ENCODE measurements at regions not wholly inside any gene's neighbourhood (a gene's known extent, or its start where the extent isn't known, plus 50 kb on each side); places are given as distances from the start of the nearest gene placed in this dataset.

DNA sequence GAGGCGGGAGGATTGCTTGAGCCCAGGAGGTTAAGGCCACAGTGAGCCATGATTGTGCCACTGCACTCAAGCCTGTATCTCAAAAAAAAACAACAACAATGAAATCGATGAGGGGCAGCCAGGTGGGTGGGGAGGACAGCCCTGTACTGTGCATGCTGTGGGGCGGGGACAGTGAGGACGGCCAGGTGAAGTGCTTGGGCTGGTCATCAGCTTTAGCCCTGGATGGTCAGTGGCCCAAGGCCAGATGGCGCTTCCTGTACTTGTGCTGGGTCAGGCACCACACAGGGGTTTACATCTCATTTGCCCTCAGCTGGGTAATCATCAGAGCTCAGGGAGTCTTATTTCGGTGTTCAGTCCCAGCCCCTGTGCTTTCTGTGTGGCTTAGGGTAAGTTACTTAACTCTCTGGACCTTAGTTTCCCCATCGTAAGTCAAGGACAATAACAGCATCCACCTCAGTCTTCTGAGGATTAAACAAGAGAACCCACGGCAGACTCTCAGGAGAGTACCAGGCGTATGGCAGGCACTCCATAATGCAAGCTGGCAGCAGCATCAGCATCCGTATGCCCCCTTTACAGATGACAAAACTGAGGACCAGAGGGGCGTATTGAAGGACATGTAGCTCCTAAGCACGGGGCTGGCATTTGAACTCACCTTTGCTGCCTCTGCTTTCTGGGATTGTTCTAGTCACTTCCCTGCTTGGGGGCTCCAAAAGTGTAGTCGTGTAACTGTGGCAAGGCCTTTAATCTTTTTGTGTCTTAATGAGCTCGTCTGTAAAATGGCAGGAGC is 71.9 kb downstream of the SLC25A47 start:
- Histone ChIP-seq H3K9ac (replicated peaks in 1 of 4; ENCODE audit: extremely low read depth in 1 of 4, low read depth in 3 of 4, low read length in 3 of 4) (no peak overlapping the region), H3K4me3 (ENCODE audit: extremely low read depth in 1 of 4, insufficient read depth in 2 of 4, low read depth in 3 of 4, low read length in 4 of 4) (no peak overlapping the region), H3K4me1 (replicated peaks in 1 of 4; ENCODE audit: control insufficient read depth in 3 of 4, insufficient read depth in 4 of 4, low read length in 3 of 4) (peaks cover 3 to 7% (median 3%) of the 10 kb centered on the region in 4 experiments), H2BK5ac (ENCODE audit: low read depth, low read length) (no peak overlapping the region), H3K4me2 (ENCODE audit: insufficient read depth in 1 of 2, low read depth in 2 of 2, low read length in 2 of 2) (no peak overlapping the region), H2AFZ (ENCODE audit: low read length) (no peak overlapping the region), H3K14ac (ENCODE audit: insufficient read length) (no peak overlapping the region), H2BK20ac (ENCODE audit: low read length) (no peak overlapping the region), H4K20me1 (replicated peaks in 1 of 2; ENCODE audit: control insufficient read depth in 1 of 2, insufficient read depth in 2 of 2, low read length in 2 of 2) (no peaks in the 10 kb centered on the region), H4K91ac (replicated peaks; ENCODE audit: insufficient read length, low read length) (no peak overlapping the region), H3K56ac (replicated peaks; ENCODE audit: insufficient read length, low read depth, low read length) (no peak overlapping the region), H2BK15ac (ENCODE audit: low read length) (no peak overlapping the region), H3K36me3 (ENCODE audit: control insufficient read depth in 2 of 4, insufficient read depth in 4 of 4, low read length in 3 of 4) (no peaks in the 10 kb centered on the region), H3K79me2 (ENCODE audit: control insufficient read depth in 1 of 2, insufficient read depth in 2 of 2, low read length in 2 of 2) (peaks cover 0 to 3% of the 10 kb centered on the region in 2 experiments; a peak in 1 of 4 replicates), H3K27me3 (replicated peaks in 1 of 4; ENCODE audit: control insufficient read depth in 3 of 4, extremely low read depth in 1 of 4, insufficient read depth in 3 of 4, low read length in 3 of 4) (no peaks in the 10 kb centered on the region), H4K8ac (ENCODE audit: extremely low read depth, insufficient read depth, low read length) (no peak overlapping the region; the same call in 1 of the 2 replicates), H2AK5ac (ENCODE audit: low read depth, low read length) (no peak overlapping the region), H3K79me1 (ENCODE audit: low read depth, low read length) (peaks cover 5% of the 10 kb centered on the region), H3K27ac (ENCODE audit: low read depth, low read length) (no peak overlapping the region), H3K18ac (ENCODE audit: extremely low read depth, low read length) (no peak overlapping the region), H3K23me2 (ENCODE audit: low read depth, low read length) (no peaks in the 10 kb centered on the region; the same call in 1 of the 2 replicates), H3K23ac (ENCODE audit: insufficient read length) (no peak overlapping the region), H2BK120ac (replicated peaks; ENCODE audit: low read depth, low read length) (no peak overlapping the region), H4K5ac (ENCODE audit: insufficient read length, low read depth, low read length) (no peak overlapping the region), H3K4ac (replicated peaks; ENCODE audit: insufficient read length, low read depth, low read length) (no peak overlapping the region), H3K9me3 (ENCODE audit: insufficient read depth in 2 of 2, low read depth in 1 of 2, low read length in 1 of 2) (no peaks in the 10 kb centered on the region), H2BK12ac (ENCODE audit: low read depth, low read length) (no peak overlapping the region)
- 86% methylated on average over 14 of the region's 14 CpGs; no CpG with 5 or more reads in 1 of the 2 experiments for WGBS, 2 experiments (ENCODE audit: extremely low coverage in 1 of 2, insufficient coverage in 1 of 2, insufficient read length in 1 of 2, insufficient replicate concordance in 2 of 2, low coverage in 1 of 2, low lambda C conversion rate in 2 of 2, missing lambda C conversion rate in 1 of 2)
- TF ChIP-seq KDM4A (IDR thresholded peaks at IDR 0.05; ENCODE audit: low read depth, low read length, severe bottlenecking) (no peak), SIN3A (conservative IDR thresholded peaks at IDR 0.05 in 1 of 2, IDR thresholded peaks at IDR 0.05 in 1 of 2; ENCODE audit: low read depth in 1 of 2, low read length in 2 of 2) (no peak), RAD21 (IDR thresholded peaks at IDR 0.05 in 1 of 2, conservative IDR thresholded peaks at IDR 0.05 in 1 of 2; ENCODE audit: low read depth in 2 of 2, low read length in 2 of 2) (no peak), CHD2 (IDR thresholded peaks at IDR 0.05; ENCODE audit: low read length) (no peak), POLR2A (IDR thresholded peaks at IDR 0.05; ENCODE audit: control extremely low read depth in 1 of 2, low read depth in 2 of 2, low read length in 2 of 2) (no peak), ASH2L (IDR thresholded peaks at IDR 0.05; ENCODE audit: low read length) (no peak), YY1 (IDR thresholded peaks at IDR 0.05; ENCODE audit: low read depth, low read length) (no peak)
- POLR2A ChIA-PET (ENCODE audit: partially characterized antibody) = interaction anchor here (0.6 to 1.5 kb wide), 3 partner anchors 12 to 135 kb away, joined by 3 to 4 read pairs (median 3); no protein-coding TSS in a partner anchor
- DNase-seq (ENCODE audit: low read depth in 1 of 2, low spot score in 2 of 2) (no peak), FAIRE-seq (no peak)
- CTCF ChIA-PET (ENCODE audit: partially characterized antibody) = interaction anchor here (0.6 to 2.3 kb wide), 10 partner anchors 11 to 449 kb away, joined by 3 to 30 read pairs (median 4); no protein-coding TSS in a partner anchor

Data from H1 (cell line).